Suprapubic skin (tissue), 4 donors: ENCODE measurements at regions not wholly inside any gene's neighbourhood (a gene's known extent, or its start where the extent isn't known, plus 50 kb on each side); places are given as distances from the start of the nearest gene placed in this dataset.

Source experiments
- DNase-seq, 2 donors: peaks; one replicate each; pipeline ENCODE4 v3.0.0-alpha.2; 2019; ENCODE audit warnings: low spot score in 2 of 2
- H3K27ac ChIP-seq: fragments of 200-600 bp; sonication (generic); one replicate; pipeline ENCODE4 v1.5.1; 2019
- H3K27me3 ChIP-seq: fragments of 200-600 bp; sonication (generic); one replicate; pipeline ENCODE4 v1.5.1; 2019
- H3K36me3 ChIP-seq: fragments of 200-600 bp; sonication (generic); one replicate; pipeline ENCODE4 v1.5.1; 2019
- H3K4me1 ChIP-seq: fragments of 200-600 bp; sonication (generic); one replicate; pipeline ENCODE4 v1.5.1; 2019
- H3K4me3 ChIP-seq: fragments of 200-600 bp; sonication (generic); one replicate; pipeline ENCODE4 v1.5.1; 2019; ENCODE audit warnings: mild to moderate bottlenecking
- H3K9me3 ChIP-seq: fragments of 200-600 bp; sonication (generic); one replicate; pipeline ENCODE4 v1.5.1; 2019
- CTCF ChIP-seq, 2 donors: fragments of 200-600 bp in 1 of 2; fragments of 450-650 bp in 1 of 2; sonication (generic) in 1 of 2; IDR thresholded peaks; one replicate each; pipeline ENCODE4 v1.5.1; 2016 to 2019; ENCODE audit warnings: antibody characterized with exemption in 2 of 2, mild to moderate bottlenecking in 1 of 2, moderate library complexity in 1 of 2
- EP300 ChIP-seq: sonication (generic); formaldehyde crosslinking; IDR thresholded peaks from one replicate; pipeline ENCODE4 v1.6.1; 2017; ENCODE audit warnings: antibody characterized with exemption
- POLR2A ChIP-seq, 2 donors: fragments of 450-650 bp; IDR thresholded peaks; one replicate each; pipeline ENCODE4 v1.6.1; 2017; ENCODE audit warnings: antibody characterized with exemption in 2 of 2, mild to moderate bottlenecking in 2 of 2, moderate library complexity in 2 of 2
- POLR2AphosphoS5 ChIP-seq, 3 donors: sonication (generic); formaldehyde crosslinking; IDR thresholded peaks; one replicate each; pipeline ENCODE4 v1.6.1; 2017; ENCODE audit warnings: antibody characterized with exemption in 3 of 3
- WGBS: methylation state at CpG from one replicate; pipeline ENCODE4 v1.1.5; 2018; 5-methylcytosine and 5-hydroxymethylcytosine counted together

GRCh38 chr12:62190689-62191490 lies 69.3 kb upstream of the USP15 start:
- Histone ChIP-seq H3K4me1 (peaks cover 24% of the 10 kb centered on the region), H3K9me3 (no peaks in the 10 kb centered on the region), H3K4me3 (peak overlapping the region; percentile 47), H3K27ac (no peak overlapping the region), H3K27me3 (peaks cover 37% of the 10 kb centered on the region), H3K36me3 (no peaks in the 10 kb centered on the region)
- no peak for DNase-seq
- TF ChIP-seq POLR2A (IDR thresholded peaks at IDR 0.05) (no peak), EP300 (no peak), CTCF (IDR thresholded peaks at IDR 0.05) (no peak), POLR2AphosphoS5 (IDR thresholded peaks at IDR 0.05) (no peak)
- WGBS: 6% methylated on average over 26 of the region's 61 CpGs

GRCh38 chr12:62191491-62192179 lies 68.6 kb upstream of the USP15 start:
- Histone ChIP-seq H3K9me3 (no peaks in the 10 kb centered on the region), H3K4me1 (peaks cover 24% of the 10 kb centered on the region), H3K27ac (no peak overlapping the region), H3K4me3 (peak overlapping the region; percentile 47), H3K27me3 (peaks cover 37% of the 10 kb centered on the region), H3K36me3 (no peaks in the 10 kb centered on the region)
- peak; percentile 63 to 78 for DNase-seq
- WGBS: 2% methylated on average over 35 of the region's 41 CpGs
- no peak for TF ChIP-seq POLR2A (IDR thresholded peaks at IDR 0.05)
- TF ChIP-seq CTCF (IDR thresholded peaks at IDR 0.05): no peak
- TF ChIP-seq EP300: no peak
- TF ChIP-seq POLR2AphosphoS5 (IDR thresholded peaks at IDR 0.05): no peak

GRCh38 chr12:62192180-62192902 lies 67.9 kb upstream of the USP15 start:
- H3K36me3 ChIP-seq: no peaks in the 10 kb centered on the region
- peak in 1 of 2 donors; percentile 65 for DNase-seq
- 1% methylated on average over 33 of the region's 34 CpGs for WGBS
- no peak overlapping the region for H3K27ac ChIP-seq
- TF ChIP-seq POLR2AphosphoS5 (IDR thresholded peaks at IDR 0.05) (no peak), POLR2A (IDR thresholded peaks at IDR 0.05) (no peak), EP300 (no peak), CTCF (IDR thresholded peaks at IDR 0.05) (peak; percentile 32 to 47)
- peaks cover 37% of the 10 kb centered on the region for H3K27me3 ChIP-seq
- no peaks in the 10 kb centered on the region for H3K9me3 ChIP-seq
- peak overlapping the region; percentile 47 for H3K4me3 ChIP-seq
- H3K4me1 ChIP-seq: peaks cover 24% of the 10 kb centered on the region

GRCh38 chr12:62192903-62193250 lies 67.3 kb upstream of the USP15 start:
- Histone ChIP-seq H3K27ac (no peak overlapping the region), H3K4me1 (peaks cover 24% of the 10 kb centered on the region), H3K27me3 (peaks cover 37% of the 10 kb centered on the region), H3K4me3 (no peak overlapping the region), H3K36me3 (no peaks in the 10 kb centered on the region), H3K9me3 (no peaks in the 10 kb centered on the region)
- no peak for DNase-seq
- TF ChIP-seq EP300 (no peak), POLR2AphosphoS5 (IDR thresholded peaks at IDR 0.05) (no peak), POLR2A (IDR thresholded peaks at IDR 0.05) (no peak), CTCF (IDR thresholded peaks at IDR 0.05) (no peak)
- WGBS: 21% methylated on average over 7 of the region's 7 CpGs

- WGBS: 32% methylated on average over 1 of the region's 1 CpG
Measured at GRCh38 chr12:62194031-62194430, 66.2 kb upstream of the USP15 start.

More at GRCh38 chr12:62194031-62194430, 66.2 kb upstream of the USP15 start:
- H3K4me3 ChIP-seq: no peak overlapping the region
- peaks cover 24% of the 10 kb centered on the region for H3K4me1 ChIP-seq
- no peak overlapping the region for H3K27ac ChIP-seq
- H3K9me3 ChIP-seq: no peaks in the 10 kb centered on the region
- no peaks in the 10 kb centered on the region for H3K36me3 ChIP-seq
- peaks cover 36% of the 10 kb centered on the region for H3K27me3 ChIP-seq
- TF ChIP-seq POLR2A (IDR thresholded peaks at IDR 0.05) (no peak), POLR2AphosphoS5 (IDR thresholded peaks at IDR 0.05) (no peak), CTCF (IDR thresholded peaks at IDR 0.05) (no peak), EP300 (no peak)
- no peak for DNase-seq
